SK-N-SH treated with all-trans-retinoic acid at 6 μM for 48 hours (cell line): ENCODE measurements at regions not wholly inside any gene's neighbourhood (a gene's known extent, or its start where the extent isn't known, plus 50 kb on each side); places are given as distances from the start of the nearest gene placed in this dataset.

Source experiments
- ATAC-seq: fragments of 200-7000 bp; cut with Tn5 transposase; 3 replicates; pipeline ENCODE4 v1.9.1; 2020; ENCODE audit warnings: mild to moderate bottlenecking, moderate library complexity
- ARNTL ChIP-seq: fragments of 450-650 bp; formaldehyde crosslinking; IDR thresholded peaks from 2 replicates; pipeline ENCODE4 v1.5.0; 2020; ENCODE audit warnings: low read depth, mild to moderate bottlenecking, moderate library complexity, borderline replicate concordance
- BACH2 ChIP-seq: fragments of 250-450 bp; sonication (Bioruptor Pico); IDR thresholded peaks from 2 replicates; pipeline ENCODE4 v1.9.0; 2021; ENCODE audit warnings: mild to moderate bottlenecking, borderline replicate concordance
- CREB5 ChIP-seq: fragments of 250-450 bp; sonication (Bioruptor Pico); IDR thresholded peaks from 2 replicates; pipeline ENCODE4 v1.5.1; 2020; ENCODE audit warnings: low read depth, mild to moderate bottlenecking, moderate library complexity
- CSDC2 ChIP-seq: fragments of 250-450 bp; sonication (Bioruptor Pico); IDR thresholded peaks from 2 replicates; pipeline ENCODE4 v1.5.0; 2020; ENCODE audit warnings: mild to moderate bottlenecking, moderate library complexity
- CSRNP3 ChIP-seq: fragments of 250-450 bp; sonication (Bioruptor Pico); IDR thresholded peaks from 2 replicates; pipeline ENCODE4 v1.5.1; 2021; ENCODE audit warnings: mild to moderate bottlenecking, moderate library complexity
- ESRRG ChIP-seq: fragments of 250-450 bp; sonication (Bioruptor Pico); IDR thresholded peaks from 2 replicates; pipeline ENCODE4 v1.6.1; 2021; ENCODE audit warnings: mild to moderate bottlenecking
- GLIS3 ChIP-seq: fragments of 250-450 bp; sonication (Bioruptor Pico); IDR thresholded peaks from 2 replicates; pipeline ENCODE4 v1.5.0; 2020; ENCODE audit warnings: mild to moderate bottlenecking, moderate library complexity
- ISL1 ChIP-seq: fragments of 250-450 bp; sonication (Bioruptor Pico); IDR thresholded peaks from 2 replicates; pipeline ENCODE4 v2.1.2; 2022; ENCODE audit warnings: mild to moderate bottlenecking, moderate library complexity
- OSR1 ChIP-seq: fragments of 250-450 bp; sonication (Bioruptor Pico); IDR thresholded peaks from 2 replicates; pipeline ENCODE4 v1.8.0; 2022; ENCODE audit warnings: moderate library complexity, mild to moderate bottlenecking, inconsistent platforms
- PATZ1 ChIP-seq: fragments of 250-450 bp; sonication (Bioruptor Pico); IDR thresholded peaks from 2 replicates; pipeline ENCODE4 v1.8.0; 2020; ENCODE audit warnings: mild to moderate bottlenecking, moderate library complexity, borderline replicate concordance
- POU6F1 ChIP-seq: fragments of 250-450 bp; sonication (Bioruptor Pico); IDR thresholded peaks from 2 replicates; pipeline ENCODE4 v1.8.0; 2021; ENCODE audit warnings: low read depth, mild to moderate bottlenecking, moderate library complexity, borderline replicate concordance
- PPARA ChIP-seq: fragments of 250-450 bp; sonication (Bioruptor Pico); IDR thresholded peaks from 2 replicates; pipeline ENCODE4 v1.5.0; 2020; ENCODE audit warnings: mild to moderate bottlenecking, borderline replicate concordance
- RARB ChIP-seq: fragments of 250-450 bp; sonication (Bioruptor Pico); IDR thresholded peaks from 2 replicates; pipeline ENCODE4 v1.8.0; 2021; ENCODE audit warnings: mild to moderate bottlenecking, moderate library complexity
- SNAI2 ChIP-seq: fragments of 250-450 bp; sonication (Bioruptor Pico); IDR thresholded peaks from 2 replicates; pipeline ENCODE4 v1.5.0; 2020; ENCODE audit warnings: mild to moderate bottlenecking, moderate library complexity
- TCF4 ChIP-seq: fragments of 250-450 bp; sonication (Bioruptor Pico); IDR thresholded peaks from 2 replicates; pipeline ENCODE4 v1.8.0; 2021; ENCODE audit warnings: mild to moderate bottlenecking, moderate library complexity, borderline replicate concordance
- TOX ChIP-seq: fragments of 250-450 bp; sonication (Bioruptor Pico); IDR thresholded peaks from 2 replicates; pipeline ENCODE4 v1.8.0; 2021; ENCODE audit warnings: mild to moderate bottlenecking, moderate library complexity, borderline replicate concordance
- TSHZ2 ChIP-seq: fragments of 250-450 bp; sonication (Bioruptor Pico); IDR thresholded peaks from 2 replicates; pipeline ENCODE4 v1.5.0; 2020; ENCODE audit warnings: mild to moderate bottlenecking, moderate library complexity
- ZC3H10 ChIP-seq: fragments of 250-450 bp; sonication (Bioruptor Pico); IDR thresholded peaks from 2 replicates; pipeline ENCODE4 v1.5.1; 2021; ENCODE audit warnings: mild to moderate bottlenecking, moderate library complexity
- ZFP3 ChIP-seq: fragments of 250-450 bp; sonication (Bioruptor Pico); IDR thresholded peaks from 2 replicates; pipeline ENCODE4 v1.5.0; 2020; ENCODE audit warnings: mild to moderate bottlenecking, moderate library complexity
- ZFP30 ChIP-seq: fragments of 450-650 bp; formaldehyde crosslinking; IDR thresholded peaks from 2 replicates; pipeline ENCODE4 v1.5.0; 2022; ENCODE audit warnings: mild to moderate bottlenecking, moderate library complexity
- ZNF565 ChIP-seq: fragments of 450-650 bp; formaldehyde crosslinking; conservative IDR thresholded peaks from 2 replicates; pipeline ENCODE4 v1.5.0; 2020; ENCODE audit warnings: low read depth, mild to moderate bottlenecking, moderate library complexity
- ZNF70 ChIP-seq: fragments of 450-650 bp; formaldehyde crosslinking; IDR thresholded peaks from 2 replicates; pipeline ENCODE4 v1.5.0; 2020; ENCODE audit warnings: mild to moderate bottlenecking, moderate library complexity
- ZNF8 ChIP-seq: fragments of 450-650 bp; formaldehyde crosslinking; IDR thresholded peaks from 2 replicates; pipeline ENCODE4 v1.5.0; 2020; ENCODE audit warnings: mild to moderate bottlenecking, moderate library complexity

GRCh38 chr9:107971241-107971640 lies 481.7 kb upstream of the KLF4 start:
- ATAC-seq, result no peak
- TF ChIP-seq ZFP30 (CRISPR knock-in tag), result no peak
- no peak for TF ChIP-seq ZNF8 (CRISPR knock-in tag)
- no peak for TF ChIP-seq ZC3H10 (CRISPR knock-in tag)
- no peak for TF ChIP-seq OSR1
- TF ChIP-seq, all 23 proteins: peak for 0

- no peak for ATAC-seq
These were observed 481.2 kb upstream of the KLF4 start for GRCh38 chr9:107970726-107971125.

GRCh38 chr9:107969727-107970126 lies 480.2 kb upstream of the KLF4 start:
- TF ChIP-seq ZFP30 (CRISPR knock-in tag), result no peak
- TF ChIP-seq ZFP3, result no peak
- no peak for TF ChIP-seq ZNF70 (CRISPR knock-in tag)
- no peak for TF ChIP-seq TSHZ2 (CRISPR knock-in tag)
- no peak for TF ChIP-seq RARB (CRISPR knock-in tag)
- no peak for TF ChIP-seq ZC3H10 (CRISPR knock-in tag)
- no peak for TF ChIP-seq ZNF8 (CRISPR knock-in tag)
- TF ChIP-seq GLIS3, result no peak
- TF ChIP-seq ZNF565 (CRISPR knock-in tag), result no peak
- no peak for TF ChIP-seq PPARA (CRISPR knock-in tag)
- no peak for TF ChIP-seq CREB5 (CRISPR knock-in tag)
- TF ChIP-seq BACH2 (CRISPR knock-in tag), result no peak
- no peak for TF ChIP-seq POU6F1 (CRISPR knock-in tag)
- TF ChIP-seq SNAI2, result no peak
- no peak for TF ChIP-seq ESRRG (CRISPR knock-in tag)
- TF ChIP-seq PATZ1, result no peak
- TF ChIP-seq ARNTL, result no peak
- TF ChIP-seq, all 23 proteins: peak for 0
- ATAC-seq, result no peak

More at GRCh38 chr9:107970726-107971125, 481.2 kb upstream of the KLF4 start:
- TF ChIP-seq ZNF565 (CRISPR knock-in tag) (no peak), ZFP30 (CRISPR knock-in tag) (no peak), ESRRG (CRISPR knock-in tag) (no peak), SNAI2 (no peak), ZNF8 (CRISPR knock-in tag) (no peak), CSDC2 (CRISPR knock-in tag) (no peak), TCF4 (CRISPR knock-in tag) (no peak), ISL1 (CRISPR knock-in tag) (no peak), RARB (CRISPR knock-in tag) (no peak), OSR1 (no peak), BACH2 (CRISPR knock-in tag) (no peak)

- no peak for ATAC-seq
- no peak for TF ChIP-seq CREB5 (CRISPR knock-in tag)
- TF ChIP-seq CSRNP3, result no peak
- TF ChIP-seq ZNF565 (CRISPR knock-in tag), result no peak
- no peak for TF ChIP-seq PPARA (CRISPR knock-in tag)
- TF ChIP-seq ISL1 (CRISPR knock-in tag), result no peak
- TF ChIP-seq ESRRG (CRISPR knock-in tag), result no peak
- TF ChIP-seq ARNTL, result no peak
- TF ChIP-seq SNAI2, result no peak
- TF ChIP-seq CSDC2 (CRISPR knock-in tag), result no peak
- no peak for TF ChIP-seq PATZ1
- no peak for TF ChIP-seq TCF4 (CRISPR knock-in tag)
- no peak for TF ChIP-seq TOX
These were observed 479.6 kb upstream of the KLF4 start for GRCh38 chr9:107969141-107969540.
